ENCODE measurements at regions not wholly inside any gene's neighbourhood (a gene's known extent, or its start where the extent isn't known, plus 50 kb on each side); places are given as distances from the start of the nearest gene placed in this dataset.
"Not testable (repeated sequence)": the region's sequence is repeated elsewhere in the genome, so short reads cannot be mapped to it uniquely, and the experiment has no call there.

DNA sequence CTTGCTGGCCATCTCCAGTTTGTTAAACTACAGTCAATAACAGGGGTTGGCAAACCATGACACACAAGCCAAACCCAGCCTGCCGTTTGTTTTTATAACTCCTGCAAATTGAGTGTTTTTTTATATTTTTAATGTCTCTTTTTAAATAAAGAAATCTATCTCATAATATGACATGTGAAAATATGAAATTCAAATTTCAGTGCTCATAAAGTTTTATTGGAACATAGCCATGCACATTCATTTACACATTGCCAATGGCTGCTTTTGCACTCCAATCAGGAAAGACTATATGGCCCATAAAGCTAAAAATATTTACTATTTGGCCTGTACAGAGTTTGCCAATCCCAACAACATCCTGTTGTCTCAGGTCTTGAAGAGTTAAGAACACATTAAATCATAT, 129.0 kb upstream of the SRSF6 start:
- TF ChIP-seq ZNF396 (CRISPR knock-in tag; IDR thresholded peaks at IDR 0.05; ENCODE audit: borderline replicate concordance) (no peak), ZNF138 (CRISPR knock-in tag; conservative IDR thresholded peaks at IDR 0.05) (no peak), FOXJ3 (CRISPR knock-in tag; IDR thresholded peaks at IDR 0.05; ENCODE audit: borderline replicate concordance) (no peak), RORB (CRISPR knock-in tag; IDR thresholded peaks at IDR 0.05) (no peak), ZNF263 (CRISPR knock-in tag; IDR thresholded peaks at IDR 0.05; ENCODE audit: low read depth) (no peak), ATF2 (CRISPR knock-in tag; IDR thresholded peaks at IDR 0.05; ENCODE audit: borderline replicate concordance, low read depth) (no peak), ZNF416 (CRISPR knock-in tag; IDR thresholded peaks at IDR 0.05) (no peak), FOXP1 (CRISPR knock-in tag; IDR thresholded peaks at IDR 0.05; ENCODE audit: borderline replicate concordance) (no peak), MXD4 (CRISPR knock-in tag; IDR thresholded peaks at IDR 0.05; ENCODE audit: borderline replicate concordance) (no peak), KAT7 (CRISPR knock-in tag; IDR thresholded peaks at IDR 0.05; ENCODE audit: borderline replicate concordance) (no peak), ZNF121 (CRISPR knock-in tag; IDR thresholded peaks at IDR 0.05) (no peak), ZNF232 (CRISPR knock-in tag; IDR thresholded peaks at IDR 0.05) (no peak), ERG (CRISPR knock-in tag; IDR thresholded peaks at IDR 0.05) (no peak), NR3C1 (CRISPR knock-in tag; conservative IDR thresholded peaks at IDR 0.05; ENCODE audit: low read depth) (no peak), SMAD4 (CRISPR knock-in tag; IDR thresholded peaks at IDR 0.05) (no peak), SP1 (CRISPR knock-in tag; conservative IDR thresholded peaks at IDR 0.05) (no peak), ELF4 (CRISPR knock-in tag; IDR thresholded peaks at IDR 0.05; ENCODE audit: low read depth) (no peak), ZNF317 (CRISPR knock-in tag; IDR thresholded peaks at IDR 0.05; ENCODE audit: borderline replicate concordance, low read depth) (no peak), ZSCAN18 (CRISPR knock-in tag; IDR thresholded peaks at IDR 0.05) (no peak)
- TF ChIP-seq, protein P1, sequence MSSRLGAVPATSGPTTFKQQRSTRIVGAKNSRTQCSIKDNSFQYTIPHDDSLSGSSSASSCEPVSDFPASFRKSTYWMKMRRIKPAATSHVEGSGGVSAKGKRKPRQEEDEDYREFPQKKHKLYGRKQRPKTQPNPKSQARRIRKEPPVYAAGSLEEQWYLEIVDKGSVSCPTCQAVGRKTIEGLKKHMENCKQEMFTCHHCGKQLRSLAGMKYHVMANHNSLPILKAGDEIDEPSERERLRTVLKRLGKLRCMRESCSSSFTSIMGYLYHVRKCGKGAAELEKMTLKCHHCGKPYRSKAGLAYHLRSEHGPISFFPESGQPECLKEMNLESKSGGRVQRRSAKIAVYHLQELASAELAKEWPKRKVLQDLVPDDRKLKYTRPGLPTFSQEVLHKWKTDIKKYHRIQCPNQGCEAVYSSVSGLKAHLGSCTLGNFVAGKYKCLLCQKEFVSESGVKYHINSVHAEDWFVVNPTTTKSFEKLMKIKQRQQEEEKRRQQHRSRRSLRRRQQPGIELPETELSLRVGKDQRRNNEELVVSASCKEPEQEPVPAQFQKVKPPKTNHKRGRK (CRISPR knock-in tag; IDR thresholded peaks at IDR 0.05; ENCODE audit: borderline replicate concordance), result no peak
- Mint-ChIP-seq H3K9me3 (peaks cover 19% of the 10 kb centered on the region), H3K27me3 (ENCODE audit: low read depth) (no peaks in the 10 kb centered on the region; the same call in 1 of the 2 replicates), H3K4me3 (no peak overlapping the region), H3K27ac (no peak overlapping the region), H3K36me3 (peaks cover 6% of the 10 kb centered on the region), H3K4me1 (peaks cover 6% of the 10 kb centered on the region)
- ATAC-seq (no peak), DNase-seq (ENCODE audit: low spot score) (no peak)
- ChIA-PET CTCF (no interaction called here), POLR2A (no interaction called here)

GRCh38 chr20:43327234-43327633, 130.5 kb upstream of the SRSF6 start:
- H3K4me3 Mint-ChIP-seq; CTCF ChIA-PET; H3K27me3 Mint-ChIP-seq (ENCODE audit: low read depth); DNase-seq (ENCODE audit: low spot score); ATAC-seq; H3K36me3 Mint-ChIP-seq; POLR2A ChIA-PET; H3K27ac Mint-ChIP-seq: not testable (repeated sequence)
- Mint-ChIP-seq H3K4me1 (peaks cover 12% of the 10 kb centered on the region), H3K9me3 (peaks cover 21% of the 10 kb centered on the region)

Measured in WTC11 (cell line).